ENCODE measurements at regions not wholly inside any gene's neighbourhood (a gene's known extent, or its start where the extent isn't known, plus 50 kb on each side); places are given as distances from the start of the nearest gene placed in this dataset.

GRCh38 chr1:204814166-204814884 is 56.3 kb upstream of the NFASC start:
- no peak overlapping the region for H2BK20ac ChIP-seq (ENCODE audit: low read length)
- no peak overlapping the region for H2BK5ac ChIP-seq (ENCODE audit: low read depth, low read length)
- H3K23ac ChIP-seq (ENCODE audit: insufficient read length), result no peak overlapping the region
- DNase-seq (ENCODE audit: low read depth in 1 of 2, low spot score in 2 of 2), result no peak
- FAIRE-seq, result no peak
- no peak overlapping the region for H2AK5ac ChIP-seq (ENCODE audit: low read depth, low read length)
- H2BK12ac ChIP-seq (ENCODE audit: low read depth, low read length), result no peak overlapping the region
- TF ChIP-seq JUND (IDR thresholded peaks at IDR 0.05; ENCODE audit: low read length) (no peak), BCL11A (IDR thresholded peaks at IDR 0.05; ENCODE audit: low read depth in 2 of 2, low read length in 2 of 2) (no peak), CTCF (IDR thresholded peaks at IDR 0.05; ENCODE audit: control extremely low read depth in 1 of 3, insufficient read depth in 1 of 3, low read depth in 1 of 3, low read length in 3 of 3) (no peak), ATF3 (IDR thresholded peaks at IDR 0.05; ENCODE audit: insufficient read depth, low read depth, low read length) (no peak), KDM4A (IDR thresholded peaks at IDR 0.05; ENCODE audit: low read depth, low read length, severe bottlenecking) (no peak), FOSL1 (IDR thresholded peaks at IDR 0.05; ENCODE audit: insufficient read depth, low read depth, low read length) (no peak), SP4 (IDR thresholded peaks at IDR 0.05; ENCODE audit: low read length) (no peak), TAF1 (IDR thresholded peaks at IDR 0.05; ENCODE audit: low read depth, low read length) (no peak), SAP30 (IDR thresholded peaks at IDR 0.05; ENCODE audit: insufficient read depth, insufficient replicate concordance, low read length) (no peak)
- H3K9me3 ChIP-seq (ENCODE audit: insufficient read depth in 2 of 2, low read depth in 1 of 2, low read length in 1 of 2), result no peaks in the 10 kb centered on the region
- H3K79me1 ChIP-seq (ENCODE audit: low read depth, low read length), result no peaks in the 10 kb centered on the region
- H3K36me3 ChIP-seq (ENCODE audit: control insufficient read depth in 2 of 4, insufficient read depth in 4 of 4, low read length in 3 of 4), result no peaks in the 10 kb centered on the region
- no peak overlapping the region for H3K18ac ChIP-seq (ENCODE audit: extremely low read depth, low read length)
- no peak overlapping the region for H4K8ac ChIP-seq (ENCODE audit: extremely low read depth, insufficient read depth, low read length)
- no peak overlapping the region for H2AFZ ChIP-seq (ENCODE audit: low read length)
- no peaks in the 10 kb centered on the region for H3K27me3 ChIP-seq (replicated peaks in 1 of 4; ENCODE audit: control insufficient read depth in 3 of 4, extremely low read depth in 1 of 4, insufficient read depth in 3 of 4, low read length in 3 of 4)
- no peak overlapping the region for H3K27ac ChIP-seq (ENCODE audit: low read depth, low read length)
- no peak overlapping the region for H2BK120ac ChIP-seq (replicated peaks; ENCODE audit: low read depth, low read length)
- H4K20me1 ChIP-seq (replicated peaks in 1 of 2; ENCODE audit: control insufficient read depth in 1 of 2, insufficient read depth in 2 of 2, low read length in 2 of 2), result no peaks in the 10 kb centered on the region
- CTCF ChIA-PET (ENCODE audit: partially characterized antibody), result interaction anchor here (1.0 to 24.6 kb wide), 9 partner anchors 3 to 247 kb away, joined by 3 to 397 read pairs (median 5); no protein-coding TSS in a partner anchor
- no peak overlapping the region for H3K4ac ChIP-seq (replicated peaks; ENCODE audit: insufficient read length, low read depth, low read length)
- no peak overlapping the region for H3K4me3 ChIP-seq (ENCODE audit: extremely low read depth in 1 of 4, insufficient read depth in 2 of 4, low read depth in 3 of 4, low read length in 4 of 4)
- no peak overlapping the region for H2BK15ac ChIP-seq (ENCODE audit: low read length)
- H3K4me1 ChIP-seq (replicated peaks in 1 of 4; ENCODE audit: control insufficient read depth in 3 of 4, insufficient read depth in 4 of 4, low read length in 3 of 4), result no peaks in the 10 kb centered on the region
- H3K79me2 ChIP-seq (ENCODE audit: control insufficient read depth in 1 of 2, insufficient read depth in 2 of 2, low read length in 2 of 2), result no peaks in the 10 kb centered on the region
- H4K5ac ChIP-seq (ENCODE audit: insufficient read length, low read depth, low read length), result no peak overlapping the region
- no peak overlapping the region for H3K9ac ChIP-seq (replicated peaks in 1 of 4; ENCODE audit: extremely low read depth in 1 of 4, low read depth in 3 of 4, low read length in 3 of 4)
- POLR2A ChIA-PET (ENCODE audit: partially characterized antibody), result no interaction called here
- 87% methylated on average over 7 of the region's 7 CpGs; no CpG with 5 or more reads in 1 of the 2 experiments for WGBS, 2 experiments (ENCODE audit: extremely low coverage in 1 of 2, insufficient coverage in 1 of 2, insufficient read length in 1 of 2, insufficient replicate concordance in 2 of 2, low coverage in 1 of 2, low lambda C conversion rate in 2 of 2, missing lambda C conversion rate in 1 of 2)
- no peak overlapping the region for H3K4me2 ChIP-seq (ENCODE audit: insufficient read depth in 1 of 2, low read depth in 2 of 2, low read length in 2 of 2)
- no peak overlapping the region for H4K91ac ChIP-seq (replicated peaks; ENCODE audit: insufficient read length, low read length)
- no peak overlapping the region for H3K14ac ChIP-seq (ENCODE audit: insufficient read length)
- H3K56ac ChIP-seq (replicated peaks; ENCODE audit: insufficient read length, low read depth, low read length), result no peak overlapping the region
- no peaks in the 10 kb centered on the region for H3K23me2 ChIP-seq (ENCODE audit: low read depth, low read length)
